22Rv1 (cell line): ENCODE measurements at regions not wholly inside any gene's neighbourhood (a gene's known extent, or its start where the extent isn't known, plus 50 kb on each side); places are given as distances from the start of the nearest gene placed in this dataset.

ENCODE experiments used
- H3K27ac ChIP-seq: fragments of 450-650 bp; 2 replicates; pipeline ENCODE4 v1.5.1; 2017
- CTCF ChIP-seq: fragments of 450-650 bp; IDR thresholded peaks from 2 replicates; pipeline ENCODE4 v1.5.1; 2017; ENCODE audit warnings: mild to moderate bottlenecking
- ZFX ChIP-seq: fragments of 450-650 bp; IDR thresholded peaks from 2 replicates; pipeline ENCODE4 v1.6.1; 2017; ENCODE audit warnings: antibody characterized with exemption, borderline replicate concordance

- TF ChIP-seq CTCF: no peak
- H3K27ac ChIP-seq: no peak overlapping the region
These were observed 802.3 kb upstream of the PRR20A start for GRCh38 chr13:56338421-56338820.

- no peak overlapping the region for H3K27ac ChIP-seq
- TF ChIP-seq CTCF: no peak
- TF ChIP-seq ZFX: no peak
These were observed 793.7 kb upstream of the PRR20A start for GRCh38 chr13:56347014-56347413.

GRCh38 chr13:56349866-56350265 is 790.9 kb upstream of the PRR20A start:
- TF ChIP-seq ZFX (no peak), CTCF (no peak)
- no peak overlapping the region for H3K27ac ChIP-seq

GRCh38 chr13:56351041-56351440 is 789.7 kb upstream of the PRR20A start:
- TF ChIP-seq ZFX: no peak
- TF ChIP-seq CTCF: no peak
- H3K27ac ChIP-seq: no peak overlapping the region

- no peak for TF ChIP-seq ZFX
- TF ChIP-seq CTCF: no peak
- H3K27ac ChIP-seq: no peak overlapping the region
These were observed 788.4 kb upstream of the PRR20A start for GRCh38 chr13:56352361-56352760.

GRCh38 chr13:56352901-56353300 is 787.8 kb upstream of the PRR20A start:
- TF ChIP-seq ZFX (no peak), CTCF (no peak)
- H3K27ac ChIP-seq: no peak overlapping the region

- TF ChIP-seq CTCF (no peak), ZFX (no peak)
- H3K27ac ChIP-seq: no peak overlapping the region
These were observed 784.0 kb upstream of the PRR20A start for GRCh38 chr13:56356690-56357089.
